ENCODE measurements at regions not wholly inside any gene's neighbourhood (a gene's known extent, or its start where the extent isn't known, plus 50 kb on each side); places are given as distances from the start of the nearest gene placed in this dataset.
"Not testable (repeated sequence)": the region's sequence is repeated elsewhere in the genome, so short reads cannot be mapped to it uniquely, and the experiment has no call there.

GRCh38 chr7:42590771-42591310 lies 321.0 kb downstream of the C7orf25 start:
- ATAC-seq, result no peak
- no peak for DNase-seq (ENCODE audit: low spot score in 2 of 2)
- H3K36me3 Mint-ChIP-seq, result peaks cover 0 to 18% of the 10 kb centered on the region in 2 donors
- no peak overlapping the region for H3K27ac Mint-ChIP-seq
- H3K9me3 Mint-ChIP-seq, result peaks cover 20 to 25% of the 10 kb centered on the region in 2 donors

GRCh38 chr7:42588876-42589275 lies 323.0 kb downstream of the C7orf25 start:
- DNase-seq (ENCODE audit: low spot score in 2 of 2) (no peak), ATAC-seq (no peak)
- Mint-ChIP-seq H3K36me3 (peaks cover 0 to 26% of the 10 kb centered on the region in 2 donors), H3K9me3 (peaks cover 25 to 31% of the 10 kb centered on the region in 2 donors), H3K27ac (no peak overlapping the region)

GRCh38 chr7:42587806-42588205 lies 324.1 kb downstream of the C7orf25 start:
- DNase-seq (ENCODE audit: low spot score in 2 of 2), result no peak
- peaks cover 25 to 33% of the 10 kb centered on the region in 2 donors for H3K9me3 Mint-ChIP-seq
- H3K27ac Mint-ChIP-seq, result no peak overlapping the region
- H3K36me3 Mint-ChIP-seq, result peaks cover 0 to 26% of the 10 kb centered on the region in 2 donors
- no peak for ATAC-seq

- ATAC-seq, result no peak
- no peak for DNase-seq (ENCODE audit: low spot score in 2 of 2)
- peaks cover 14 to 15% of the 10 kb centered on the region in 2 donors for H3K9me3 Mint-ChIP-seq
- no peak overlapping the region for H3K27ac Mint-ChIP-seq
- peaks cover 0 to under 1% of the 10 kb centered on the region in 2 donors for H3K36me3 Mint-ChIP-seq
Measured at GRCh38 chr7:42580061-42580460, 331.8 kb downstream of the C7orf25 start.

- H3K36me3 Mint-ChIP-seq, result no peaks in the 10 kb centered on the region
- H3K9me3 Mint-ChIP-seq, result peaks cover 10 to 24% of the 10 kb centered on the region in 2 donors
- no peak for ATAC-seq
- H3K27ac Mint-ChIP-seq, result no peak overlapping the region
- DNase-seq (ENCODE audit: low spot score in 2 of 2), result no peak
Measured at GRCh38 chr7:42575171-42575570, 336.7 kb downstream of the C7orf25 start.

DNA sequence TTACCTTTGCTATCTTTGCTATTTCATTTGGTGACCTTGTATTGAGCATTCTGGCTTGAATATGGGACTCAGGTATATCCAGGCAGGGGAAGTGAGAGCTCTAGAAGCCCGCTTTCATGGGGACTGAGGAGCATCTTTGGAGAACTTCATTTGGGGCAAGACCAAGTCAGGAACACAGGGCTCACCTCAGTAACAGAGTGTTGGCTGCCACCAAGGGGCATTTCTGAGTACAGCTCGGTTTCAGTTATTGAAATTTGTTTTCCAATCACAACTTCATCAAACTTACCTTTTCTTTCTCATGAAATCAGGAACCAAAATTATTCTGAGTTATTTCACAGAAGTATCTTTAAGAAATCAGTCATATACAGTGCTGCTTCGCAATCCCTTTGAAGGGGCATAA lies 337.2 kb downstream of the C7orf25 start:
- H3K36me3 Mint-ChIP-seq, result no peaks in the 10 kb centered on the region

DNA sequence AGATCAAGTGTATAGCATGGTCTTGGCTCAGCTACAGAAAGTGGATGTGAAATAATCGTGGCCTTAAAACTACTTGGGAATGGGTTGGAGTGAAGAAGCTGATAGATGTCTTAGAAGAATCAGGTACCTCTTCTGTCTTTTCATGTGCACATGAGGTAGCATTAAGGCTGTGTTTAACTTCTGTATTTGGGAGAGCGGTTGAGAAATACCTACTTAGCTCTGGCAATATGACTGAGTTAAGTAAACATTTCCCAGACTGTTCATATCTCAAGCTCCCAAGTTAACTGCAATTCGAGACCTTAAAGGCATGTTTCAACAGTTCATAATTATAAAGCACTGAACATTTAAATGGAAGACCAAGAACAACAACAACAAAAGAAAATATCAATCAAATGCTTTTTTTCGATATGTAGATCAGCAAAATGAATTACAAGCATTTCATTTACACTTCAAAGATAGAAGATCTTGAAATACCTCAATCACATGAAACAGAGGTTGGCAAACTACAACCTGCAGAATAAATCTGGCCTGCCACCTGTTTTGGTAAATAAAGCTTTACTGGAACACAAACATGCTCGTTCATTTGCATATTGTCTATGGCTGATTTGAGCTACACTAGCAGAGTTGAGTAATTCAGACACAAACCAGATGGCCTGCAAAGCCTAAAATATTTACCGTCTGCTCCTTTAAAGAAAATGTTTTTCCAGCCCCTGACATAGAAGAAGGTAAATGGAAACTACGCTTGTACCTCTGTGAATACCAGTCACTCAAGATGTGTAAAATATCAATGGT lies 337.1 kb upstream of the GLI3 start:
- DNase-seq (ENCODE audit: low spot score in 2 of 2), result no peak
- no peaks in the 10 kb centered on the region for H3K36me3 Mint-ChIP-seq
- H3K27ac Mint-ChIP-seq, result no peak overlapping the region
- no peak for ATAC-seq
- peaks cover 11 to 24% of the 10 kb centered on the region in 2 donors for H3K9me3 Mint-ChIP-seq

More for the DNA sequence above, 337.2 kb downstream of the C7orf25 start:
- Mint-ChIP-seq H3K9me3 (peaks cover 9 to 21% of the 10 kb centered on the region in 2 donors), H3K27ac (no peak overlapping the region)
- ATAC-seq (no peak), DNase-seq (ENCODE audit: low spot score in 2 of 2) (no peak)

DNA sequence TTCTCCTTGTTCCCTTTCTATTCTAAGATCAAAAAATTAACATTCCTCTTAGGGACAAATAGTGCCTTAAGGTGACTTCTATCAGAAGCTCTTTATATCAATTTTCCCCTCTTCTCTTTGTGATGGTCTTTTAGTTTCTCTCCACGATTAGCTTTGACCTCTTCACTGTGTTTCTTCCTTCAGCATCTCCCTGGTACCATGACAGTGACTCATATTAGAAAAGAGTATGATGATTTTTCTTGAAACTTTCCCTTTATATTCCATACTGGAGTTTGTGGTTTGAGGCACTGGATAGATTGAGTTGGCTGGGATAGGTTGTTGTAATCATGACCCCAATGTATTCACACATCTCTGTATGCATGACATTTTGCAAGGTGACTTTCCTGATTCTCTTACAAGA lies 335.6 kb upstream of the GLI3 start:
- Mint-ChIP-seq H3K9me3 (peaks cover 11 to 18% of the 10 kb centered on the region in 2 donors), H3K36me3 (no peaks in the 10 kb centered on the region), H3K27ac (no peak overlapping the region)
- DNase-seq (ENCODE audit: low spot score in 2 of 2) (no peak), ATAC-seq (no peak)

GRCh38 chr7:42572056-42572455 lies 335.0 kb upstream of the GLI3 start:
- Mint-ChIP-seq H3K36me3 (no peaks in the 10 kb centered on the region), H3K27ac (no peak overlapping the region), H3K9me3 (peaks cover 11 to 14% of the 10 kb centered on the region in 2 donors)
- DNase-seq (ENCODE audit: low spot score in 2 of 2), result no peak
- no peak for ATAC-seq

GRCh38 chr7:42570944-42571343 lies 333.9 kb upstream of the GLI3 start:
- H3K9me3 Mint-ChIP-seq, result peaks cover 11 to 14% of the 10 kb centered on the region in 2 donors
- ATAC-seq (no peak), DNase-seq (ENCODE audit: low spot score in 2 of 2) (no peak)
- no peaks in the 10 kb centered on the region for H3K36me3 Mint-ChIP-seq
- no peak overlapping the region for H3K27ac Mint-ChIP-seq

GRCh38 chr7:42567051-42567450 lies 330.0 kb upstream of the GLI3 start:
- no peak for ATAC-seq
- Mint-ChIP-seq H3K36me3 (no peaks in the 10 kb centered on the region), H3K9me3 (peaks cover 5 to 11% of the 10 kb centered on the region in 2 donors)

GRCh38 chr7:42561797-42562196 lies 324.8 kb upstream of the GLI3 start:
- Mint-ChIP-seq H3K27ac (no peak overlapping the region), H3K9me3 (peaks cover 6 to 10% of the 10 kb centered on the region in 2 donors), H3K36me3 (no peaks in the 10 kb centered on the region)
- DNase-seq (ENCODE audit: low spot score in 2 of 2) (no peak), ATAC-seq (no peak)

More at GRCh38 chr7:42567051-42567450, 330.0 kb upstream of the GLI3 start:
- no peak overlapping the region for H3K27ac Mint-ChIP-seq
- DNase-seq (ENCODE audit: low spot score in 2 of 2), result no peak

GRCh38 chr7:42560866-42561265 lies 323.9 kb upstream of the GLI3 start:
- no peak for ATAC-seq
- H3K27ac Mint-ChIP-seq, result no peak overlapping the region

DNA sequence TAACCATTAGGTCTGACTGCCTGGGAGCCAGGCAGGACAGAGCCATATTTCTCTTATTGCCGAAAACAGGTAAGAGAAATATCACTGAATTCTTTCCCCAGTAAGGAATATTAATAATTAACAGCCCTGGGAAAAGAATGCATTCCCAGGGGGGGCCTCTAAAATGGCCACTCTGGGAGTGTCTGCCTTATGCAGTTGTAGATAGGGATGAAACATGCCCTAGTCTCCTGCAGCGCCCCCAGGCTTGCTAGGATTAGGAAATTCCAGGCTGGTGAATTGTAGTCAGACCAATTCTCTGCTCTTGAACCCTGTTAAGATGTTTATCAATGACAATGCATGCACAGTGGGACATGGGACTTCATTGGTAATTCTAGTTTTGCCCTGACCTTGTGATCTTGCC lies 317.9 kb upstream of the GLI3 start:
- H3K36me3 Mint-ChIP-seq; H3K27ac Mint-ChIP-seq; DNase-seq (ENCODE audit: low spot score in 2 of 2); ATAC-seq: not testable (repeated sequence)
- peaks cover 21 to 24% of the 10 kb centered on the region in 2 donors for H3K9me3 Mint-ChIP-seq

More at GRCh38 chr7:42560866-42561265, 323.9 kb upstream of the GLI3 start:
- peaks cover 14 to 16% of the 10 kb centered on the region in 2 donors for H3K9me3 Mint-ChIP-seq
- DNase-seq (ENCODE audit: low spot score in 2 of 2), result no peak
- H3K36me3 Mint-ChIP-seq, result no peaks in the 10 kb centered on the region

DNA sequence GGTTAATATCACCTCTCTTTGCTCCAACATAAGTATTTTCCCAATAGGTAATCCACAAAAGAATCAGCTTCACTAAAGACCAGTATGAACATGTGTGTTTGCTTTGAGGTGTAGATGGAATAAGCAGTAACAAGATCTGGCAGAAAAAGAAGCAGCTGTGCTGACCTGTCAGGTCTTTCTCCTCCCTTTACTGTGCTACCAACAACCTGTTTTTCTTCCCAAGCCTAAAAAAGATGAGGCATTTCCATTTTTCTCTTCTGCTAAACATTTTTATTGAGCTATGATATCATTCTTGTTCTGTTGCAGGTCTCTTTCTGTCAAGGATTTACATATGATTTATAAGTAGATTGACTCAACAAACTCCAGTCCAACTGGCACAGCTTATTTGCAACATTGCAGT lies 315.2 kb upstream of the GLI3 start:
- Mint-ChIP-seq H3K36me3 (peaks cover 6% of the 10 kb centered on the region in 2 donors), H3K27ac (no peak overlapping the region), H3K9me3 (peaks cover 25 to 27% of the 10 kb centered on the region in 2 donors)
- ATAC-seq (no peak), DNase-seq (ENCODE audit: low spot score in 2 of 2) (no peak)

- Mint-ChIP-seq H3K9me3 (peaks cover 15 to 19% of the 10 kb centered on the region in 2 donors), H3K36me3 (peaks cover 6% of the 10 kb centered on the region in 2 donors)
- no peak for ATAC-seq
Measured at GRCh38 chr7:42550706-42551470, 313.9 kb upstream of the GLI3 start.

DNA sequence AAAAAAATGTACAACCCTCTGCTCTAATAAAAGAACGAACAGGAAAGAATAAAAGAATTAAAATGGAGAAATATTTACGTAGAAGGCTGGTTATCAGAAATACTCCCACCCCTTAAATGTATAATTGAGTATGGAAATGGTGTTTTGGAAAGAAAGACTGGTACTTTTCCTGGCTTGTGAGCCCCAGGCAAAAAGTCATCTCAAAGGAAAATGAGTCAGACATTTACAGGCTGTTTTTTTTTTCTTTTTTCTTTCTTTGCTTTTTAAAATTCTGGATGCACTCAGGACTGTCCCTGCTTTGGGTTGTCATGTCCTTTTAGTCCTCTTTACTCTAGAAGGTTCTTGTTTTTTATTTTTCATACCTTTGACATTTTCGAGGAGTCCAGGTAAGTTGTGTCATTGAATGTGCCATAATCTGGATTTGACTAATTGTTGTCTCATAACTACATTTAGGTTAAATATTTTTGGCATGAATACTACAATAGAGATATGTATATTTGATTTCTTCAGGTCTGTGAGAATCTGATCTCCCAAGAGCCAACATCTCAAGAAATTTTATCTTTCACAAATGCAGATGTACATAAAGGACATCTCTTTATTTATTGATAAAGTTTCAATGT lies 313.0 kb upstream of the GLI3 start:
- DNase-seq (ENCODE audit: low spot score in 2 of 2) (no peak), ATAC-seq (no peak)
- H3K36me3 Mint-ChIP-seq, result no peaks in the 10 kb centered on the region
- peaks cover 11 to 13% of the 10 kb centered on the region in 2 donors for H3K9me3 Mint-ChIP-seq
- no peak overlapping the region for H3K27ac Mint-ChIP-seq

More at GRCh38 chr7:42550706-42551470, 313.9 kb upstream of the GLI3 start:
- no peak overlapping the region for H3K27ac Mint-ChIP-seq
- no peak for DNase-seq (ENCODE audit: low spot score in 2 of 2)
